ENCODE measurements at regions not wholly inside any gene's neighbourhood (a gene's known extent, or its start where the extent isn't known, plus 50 kb on each side); places are given as distances from the start of the nearest gene placed in this dataset.
"Not testable (repeated sequence)": the region's sequence is repeated elsewhere in the genome, so short reads cannot be mapped to it uniquely, and the experiment has no call there.

DNA sequence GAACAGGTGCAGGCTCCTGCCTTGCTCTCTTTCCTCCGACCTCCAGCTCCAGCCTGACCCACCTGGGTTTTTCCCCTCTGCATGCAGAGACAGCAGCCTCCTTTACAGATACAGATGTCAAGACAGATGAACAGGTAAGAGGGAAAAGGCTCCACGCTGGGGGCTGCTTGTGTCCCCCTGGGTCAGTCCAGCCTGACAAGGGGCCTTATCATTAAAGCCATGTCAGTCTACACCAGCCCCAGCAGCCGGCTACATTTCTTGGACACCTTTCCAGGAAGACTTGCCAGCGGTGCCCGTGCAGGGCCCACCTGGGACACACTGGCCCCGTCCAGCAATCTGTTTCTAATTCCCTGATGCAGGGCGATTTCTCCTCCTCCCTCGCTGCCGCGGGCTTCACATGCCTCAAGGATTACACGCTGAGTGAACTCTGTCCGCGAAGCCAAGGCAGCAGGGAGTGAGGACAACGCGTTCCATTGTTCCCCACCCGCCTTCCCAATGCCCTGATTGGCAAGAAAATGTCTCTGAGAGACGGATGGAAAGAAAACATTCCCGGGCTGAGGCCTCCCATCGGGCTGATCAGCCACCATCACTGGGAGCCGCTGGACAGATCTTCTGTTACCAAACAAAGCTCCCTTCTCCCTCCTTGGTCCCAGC lies 184.7 kb downstream of the C16orf95 start:
- no peak for DNase-seq (ENCODE audit: low read depth)

GRCh38 chr16:87133112-87133850 lies 183.9 kb downstream of the C16orf95 start:
- DNase-seq (ENCODE audit: low read depth), result no peak

- no peak for DNase-seq (ENCODE audit: low read depth)
Observed at GRCh38 chr16:87133966-87134627, 183.1 kb downstream of the C16orf95 start.

- no peak for DNase-seq (ENCODE audit: low read depth)
Observed at GRCh38 chr16:87134628-87134995, 182.6 kb downstream of the C16orf95 start.

GRCh38 chr16:87135246-87136030 lies 181.8 kb downstream of the C16orf95 start:
- DNase-seq (ENCODE audit: low read depth), result no peak

- no peak for DNase-seq (ENCODE audit: low read depth)
Observed at GRCh38 chr16:87138316-87138715, 178.9 kb downstream of the C16orf95 start.

GRCh38 chr16:87138738-87139267 lies 178.4 kb downstream of the C16orf95 start:
- DNase-seq (ENCODE audit: low read depth), result no peak

- no peak for DNase-seq (ENCODE audit: low read depth)
Observed at GRCh38 chr16:87140211-87141200, 176.7 kb downstream of the C16orf95 start.

GRCh38 chr16:87141402-87141801 lies 175.8 kb downstream of the C16orf95 start:
- no peak for DNase-seq (ENCODE audit: low read depth)

GRCh38 chr16:87143661-87144121 lies 173.5 kb downstream of the C16orf95 start:
- no peak for DNase-seq (ENCODE audit: low read depth)

GRCh38 chr16:87144232-87144631 lies 173.0 kb downstream of the C16orf95 start:
- DNase-seq (ENCODE audit: low read depth), result no peak

- no peak for DNase-seq (ENCODE audit: low read depth)
Observed at GRCh38 chr16:87145181-87146176, 171.7 kb downstream of the C16orf95 start.

- DNase-seq (ENCODE audit: low read depth), result no peak
Observed at GRCh38 chr16:87146676-87147075, 170.5 kb downstream of the C16orf95 start.

GRCh38 chr16:87149051-87149450 lies 168.1 kb downstream of the C16orf95 start:
- DNase-seq (ENCODE audit: low read depth), result no peak

- no peak for DNase-seq (ENCODE audit: low read depth)
Observed at GRCh38 chr16:87150262-87150661, 166.9 kb downstream of the C16orf95 start.

DNA sequence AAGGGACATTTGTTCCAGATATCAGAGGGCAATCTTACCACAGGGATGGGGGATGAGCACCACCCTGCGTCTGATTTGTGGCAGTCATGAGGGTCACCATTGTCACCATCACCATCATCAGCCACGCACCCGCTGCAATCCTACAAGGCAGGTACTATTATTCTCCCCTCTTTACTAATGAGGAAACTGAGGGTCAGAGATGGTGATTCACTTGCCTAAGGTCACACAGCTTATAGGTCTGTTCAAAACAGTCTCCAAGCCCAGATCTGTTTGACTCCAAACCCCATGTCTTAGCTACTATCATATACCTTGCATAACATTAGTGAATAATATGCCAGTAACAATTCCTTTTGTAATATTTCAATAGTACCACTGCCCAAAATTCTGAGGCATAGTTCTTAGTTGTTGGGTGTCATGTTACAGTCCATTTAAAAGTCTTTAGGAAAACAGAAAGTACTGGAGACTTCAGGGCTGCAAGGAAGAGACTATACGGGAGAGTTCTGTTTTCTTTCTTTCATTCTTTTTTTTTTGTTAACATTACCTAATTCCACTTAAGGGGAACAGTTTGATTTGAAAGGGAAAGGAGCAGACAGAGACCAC lies 166.4 kb downstream of the C16orf95 start:
- DNase-seq (ENCODE audit: low read depth), result no peak

- DNase-seq (ENCODE audit: low read depth), result no peak
Observed at GRCh38 chr16:87152221-87152755, 164.9 kb downstream of the C16orf95 start.

- DNase-seq (ENCODE audit: low read depth), result no peak
Observed at GRCh38 chr16:87153326-87153725, 163.9 kb downstream of the C16orf95 start.

- DNase-seq (ENCODE audit: low read depth), result not testable (repeated sequence)
Observed at GRCh38 chr16:87155315-87155714, 161.9 kb downstream of the C16orf95 start.

Measured in stimulated activated CD8-positive, alpha-beta memory T cell treated with anti-CD3 and anti-CD28 coated beads, Interleukin-15, amount 100 ng/mL, for 1 hour (primary cell).